Muscle layer of colon (tissue), 2 donors: ENCODE measurements at regions not wholly inside any gene's neighbourhood (a gene's known extent, or its start where the extent isn't known, plus 50 kb on each side); places are given as distances from the start of the nearest gene placed in this dataset.

Experiments used
- H3K27ac ChIP-seq: one replicate; pipeline ENCODE4 v1.7.0; 2013; ENCODE audit warnings: low read depth, mild to moderate bottlenecking, low read length, moderate library complexity
- H3K27me3 ChIP-seq, 2 donors: one replicate each; pipeline ENCODE4 v1.7.0; 2013; ENCODE audit warnings: low read length in 2 of 2, mild to moderate bottlenecking in 2 of 2; ENCODE audit not compliant: insufficient read depth in 2 of 2, control insufficient read depth in 1 of 2
- H3K36me3 ChIP-seq: one replicate; pipeline ENCODE4 v1.7.0; 2013; ENCODE audit warnings: mild to moderate bottlenecking, low read length; ENCODE audit not compliant: insufficient read depth
- H3K4me1 ChIP-seq: one replicate; pipeline ENCODE4 v1.7.0; 2013; ENCODE audit warnings: mild to moderate bottlenecking, low read length; ENCODE audit not compliant: insufficient read depth
- H3K4me3 ChIP-seq, 2 donors: one replicate each; pipeline ENCODE4 v1.7.0; 2013; ENCODE audit warnings: low read length in 2 of 2, low read depth in 1 of 2, mild to moderate bottlenecking in 1 of 2, moderate library complexity in 1 of 2
- H3K9ac ChIP-seq: one replicate; pipeline ENCODE4 v1.7.0; 2013; ENCODE audit warnings: low read length
- H3K9me3 ChIP-seq: one replicate; pipeline ENCODE4 v1.7.0; 2013; ENCODE audit warnings: mild to moderate bottlenecking, low read length
- donor health status: abdominal sarcoma.
- donor health status: Adenocarcinoma of cecum.

DNA sequence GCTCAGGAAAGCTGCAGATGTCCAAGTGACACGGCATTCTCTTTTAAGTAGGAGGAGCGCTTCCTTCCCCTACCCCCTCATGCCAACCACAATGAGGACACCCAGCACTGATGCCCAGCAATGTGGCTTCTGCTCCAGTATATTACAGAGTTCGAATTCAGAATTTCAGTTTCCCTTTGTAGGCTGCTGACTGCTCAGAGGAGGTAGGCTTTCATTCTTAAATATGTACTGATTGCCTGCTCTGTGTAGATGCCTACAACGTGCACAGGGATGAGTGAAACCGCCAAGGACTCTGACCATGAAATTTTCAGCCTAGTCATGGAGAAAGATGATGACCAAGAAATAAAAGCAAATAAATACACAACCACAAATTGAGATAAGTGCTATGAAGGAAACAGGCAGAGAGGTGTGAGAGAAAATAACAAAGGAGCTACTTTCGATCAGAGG lies 50.9 kb upstream of the TNFAIP3 start:
- H3K36me3 ChIP-seq, result no peaks in the 10 kb centered on the region
- H3K4me3 ChIP-seq, result no peak overlapping the region
- no peak overlapping the region for H3K9ac ChIP-seq
- H3K27me3 ChIP-seq, result no peaks in the 10 kb centered on the region
- H3K9me3 ChIP-seq, result no peaks in the 10 kb centered on the region
- no peak overlapping the region for H3K27ac ChIP-seq
- H3K4me1 ChIP-seq, result peaks cover 15% of the 10 kb centered on the region

GRCh38 chr6:137816688-137817618 lies 50.1 kb upstream of the TNFAIP3 start:
- H3K9ac ChIP-seq, result no peak overlapping the region
- H3K4me1 ChIP-seq, result peaks cover 18% of the 10 kb centered on the region
- no peaks in the 10 kb centered on the region for H3K27me3 ChIP-seq
- no peak overlapping the region for H3K27ac ChIP-seq
- H3K36me3 ChIP-seq, result no peaks in the 10 kb centered on the region
- no peak overlapping the region for H3K4me3 ChIP-seq
- no peaks in the 10 kb centered on the region for H3K9me3 ChIP-seq
